ENCODE measurements at regions not wholly inside any gene's neighbourhood (a gene's known extent, or its start where the extent isn't known, plus 50 kb on each side); places are given as distances from the start of the nearest gene placed in this dataset.
"Not testable (repeated sequence)": the region's sequence is repeated elsewhere in the genome, so short reads cannot be mapped to it uniquely, and the experiment has no call there.

DNA sequence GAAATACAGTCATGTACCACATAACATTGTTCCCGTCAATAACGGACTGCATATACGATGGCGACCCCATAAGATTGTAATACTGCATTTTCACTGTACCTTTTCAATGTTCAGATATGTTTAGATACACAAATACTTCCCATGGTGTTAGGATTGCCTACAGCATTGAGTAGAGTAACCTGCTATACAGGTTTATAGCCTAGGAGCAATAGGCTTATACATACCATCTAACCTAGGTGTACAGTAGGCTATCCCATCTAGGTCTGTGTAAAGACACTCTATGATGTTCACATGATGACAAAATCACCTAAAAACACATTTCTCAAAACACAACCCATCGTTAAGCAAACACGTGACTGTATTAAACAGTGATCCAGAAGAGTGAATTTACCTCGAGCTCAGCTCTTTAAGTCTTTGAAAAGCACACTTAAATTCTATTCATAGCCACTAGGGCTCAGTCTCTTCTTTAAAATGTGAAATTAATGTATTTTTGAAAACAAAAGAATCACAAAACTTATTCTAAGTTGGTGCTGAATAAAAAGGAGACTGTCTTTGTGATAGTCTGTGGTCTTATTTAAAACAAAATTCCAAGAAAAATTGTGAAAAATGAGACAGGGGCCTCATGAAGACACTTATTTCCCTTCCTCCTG, 239.1 kb upstream of the ARID2 start:
- ATAC-seq: peak; percentile 73

DNA sequence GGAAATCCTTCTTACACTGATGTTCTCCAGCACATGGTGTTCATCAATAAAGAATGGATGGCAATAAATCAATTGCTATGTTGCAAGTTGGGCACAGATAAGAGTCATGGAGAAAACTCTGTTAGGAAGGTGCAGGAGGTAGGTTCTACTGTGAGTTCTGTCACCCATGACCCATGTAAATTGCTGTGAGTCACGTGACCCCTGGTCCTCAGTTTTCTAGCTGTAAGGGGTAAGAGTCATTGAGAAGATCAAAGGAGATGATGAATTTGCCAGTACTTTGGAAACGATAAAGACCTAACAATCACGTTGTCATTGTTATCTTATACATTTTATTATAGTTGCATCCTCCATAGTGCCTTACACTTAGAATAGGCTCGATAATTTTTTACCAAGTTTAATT, 235.2 kb upstream of the ARID2 start:
- no peak for ATAC-seq

DNA sequence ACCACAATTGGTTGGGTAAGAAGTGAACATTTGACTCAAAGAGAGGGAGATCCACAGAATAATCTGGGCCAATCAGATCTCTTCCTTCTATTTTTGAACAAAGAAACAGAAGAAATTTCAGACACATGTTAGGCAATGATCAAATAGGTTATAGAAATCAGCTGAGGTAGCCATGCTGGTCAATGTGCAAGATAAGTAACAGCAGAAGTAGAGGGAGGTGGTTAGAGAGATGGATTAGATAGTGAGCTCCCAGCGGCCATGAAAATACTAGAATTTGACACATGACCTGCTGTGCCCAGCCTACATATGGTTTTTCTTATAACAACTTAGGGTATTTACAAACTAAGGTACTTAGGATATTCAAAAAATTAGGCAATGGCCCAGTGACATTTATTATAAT, 230.9 kb upstream of the ARID2 start:
- ATAC-seq: no peak

DNA sequence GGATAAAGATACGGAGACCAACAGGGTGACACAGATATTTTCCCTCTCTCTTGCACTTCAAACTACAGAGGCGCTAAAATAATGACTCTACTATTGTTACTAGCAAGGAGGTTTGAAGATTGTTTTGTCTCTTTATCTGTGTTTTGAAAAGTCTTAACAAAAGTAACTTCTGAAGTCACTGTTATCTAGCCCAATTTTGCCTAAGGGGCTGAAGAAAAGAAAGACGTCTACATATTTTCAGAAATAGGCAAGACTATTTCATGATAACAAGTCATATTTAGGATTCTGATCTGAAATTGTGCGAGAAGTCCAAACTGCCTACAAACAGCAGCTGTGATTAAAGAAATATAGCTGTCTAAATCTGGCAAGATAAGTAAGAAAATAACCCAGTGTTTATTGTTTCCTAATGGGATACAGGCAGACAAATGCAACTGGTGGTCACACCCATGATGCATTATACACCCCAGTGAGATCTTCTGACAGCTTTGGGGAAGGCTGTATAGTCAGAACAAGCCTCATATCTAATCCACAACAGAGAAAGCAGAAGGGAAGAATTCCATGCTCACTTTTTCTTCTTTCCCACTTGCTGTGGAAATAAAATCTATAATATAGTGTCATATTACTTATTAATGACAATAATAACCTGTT, 226.9 kb upstream of the ARID2 start:
- ATAC-seq: no peak

DNA sequence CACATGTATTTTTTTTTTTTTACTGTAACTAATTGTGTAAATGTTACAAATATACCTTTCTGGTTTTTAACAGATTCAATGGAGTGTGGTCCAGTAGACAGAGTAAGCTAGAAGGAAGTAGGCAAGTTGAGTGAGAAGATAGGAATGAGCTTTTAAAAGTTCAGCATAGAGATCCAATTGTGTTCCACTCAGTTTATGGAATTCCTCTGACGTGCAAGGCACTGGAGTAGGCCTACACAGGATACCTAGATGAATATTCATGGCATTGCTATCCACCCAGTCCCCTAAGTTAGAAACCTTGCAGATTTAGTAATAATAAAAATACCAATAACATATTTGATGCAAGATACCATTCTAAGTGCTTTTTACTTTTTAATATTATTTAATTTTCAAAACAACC, 225.6 kb upstream of the ARID2 start:
- no peak for ATAC-seq

DNA sequence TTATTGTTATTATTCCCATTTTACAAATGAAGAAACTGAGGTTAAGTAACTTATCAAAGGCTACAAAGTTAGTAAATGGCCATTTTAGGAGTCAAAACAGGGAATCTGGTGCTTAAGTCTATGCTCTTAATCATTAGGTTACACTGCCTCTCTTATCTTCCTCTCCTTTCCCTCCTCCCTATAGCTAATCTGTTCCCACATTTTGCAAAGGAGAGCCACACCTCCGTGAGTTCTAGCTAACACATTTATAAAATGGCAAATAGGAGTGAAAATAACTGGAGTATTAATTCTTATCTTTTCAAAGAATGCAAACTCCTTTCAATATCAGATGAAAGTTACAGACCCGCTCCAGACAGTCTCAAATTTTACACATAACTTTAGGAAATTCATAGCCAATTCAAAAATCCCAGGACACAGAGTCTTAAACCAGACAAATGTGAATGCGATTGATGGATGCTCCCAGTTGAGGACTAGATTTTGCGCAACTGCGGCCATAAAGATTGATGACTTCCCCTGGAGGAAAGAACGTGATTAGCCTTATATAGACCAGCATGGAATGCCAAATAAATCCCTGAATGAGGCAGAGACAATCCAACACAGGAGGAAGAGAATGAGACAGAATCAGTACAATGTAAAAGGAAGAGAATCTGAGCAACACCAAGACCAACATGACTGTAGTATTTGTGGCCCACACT, 225.0 kb upstream of the ARID2 start:
- no peak for ATAC-seq

DNA sequence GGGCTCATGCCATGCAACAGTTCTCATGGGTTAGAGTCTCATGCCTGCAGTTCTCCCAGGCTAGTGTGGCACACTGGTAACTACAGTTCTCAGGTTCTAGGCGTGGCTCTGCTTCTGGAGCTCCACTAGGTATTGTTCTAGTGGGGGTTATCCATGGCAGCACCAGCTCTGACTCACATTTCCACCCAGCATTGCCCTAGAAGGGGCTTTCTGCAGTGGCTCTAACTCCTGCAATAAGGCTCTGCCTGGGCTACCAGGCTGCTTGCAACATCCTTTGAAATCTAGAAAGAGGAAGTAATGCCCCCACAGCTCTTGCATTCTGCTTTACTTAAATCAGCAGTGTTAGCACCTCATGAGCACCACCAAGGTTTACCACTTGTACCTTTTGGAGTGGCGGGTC, 220.3 kb upstream of the ARID2 start:
- ATAC-seq: peak; percentile 70

DNA sequence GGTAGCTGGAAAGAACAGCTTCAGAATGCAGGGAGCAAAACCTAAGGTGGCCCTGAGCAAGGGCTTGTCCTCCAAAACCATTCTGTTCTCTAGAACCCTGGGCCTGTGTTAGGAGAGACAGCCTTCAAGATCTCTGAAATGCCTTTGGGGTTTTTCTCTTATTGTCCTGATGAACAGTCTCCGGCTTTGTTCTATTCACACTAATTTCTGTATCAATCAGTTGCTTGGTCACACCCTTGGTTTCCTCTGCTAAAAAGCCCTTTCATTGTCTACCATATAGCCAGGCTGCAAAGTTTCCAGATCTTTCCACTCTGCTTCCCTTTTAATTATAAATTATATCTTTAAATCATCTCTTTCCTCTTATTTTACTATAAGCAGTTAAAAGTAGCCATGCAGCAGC, 219.9 kb upstream of the ARID2 start:
- ATAC-seq: no peak

DNA sequence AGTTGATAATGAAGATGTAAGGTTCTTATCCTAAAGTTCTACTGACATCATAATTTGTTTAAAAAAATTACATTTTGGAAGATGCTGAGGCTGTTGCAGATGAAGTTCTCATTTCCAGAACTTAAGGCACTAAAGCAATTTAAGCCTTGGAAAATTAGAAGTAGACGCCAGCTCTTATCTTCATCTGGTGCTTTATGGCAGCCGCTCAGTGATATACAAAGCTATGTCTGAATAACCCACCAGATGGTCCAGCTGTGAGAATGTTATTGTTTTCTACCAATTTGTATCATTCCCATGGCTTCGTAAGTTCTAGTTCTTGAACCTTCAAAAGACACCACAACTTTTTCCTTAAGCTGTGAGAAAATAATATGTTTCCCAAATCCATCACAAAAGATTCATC, 212.1 kb upstream of the ARID2 start:
- no peak for ATAC-seq

DNA sequence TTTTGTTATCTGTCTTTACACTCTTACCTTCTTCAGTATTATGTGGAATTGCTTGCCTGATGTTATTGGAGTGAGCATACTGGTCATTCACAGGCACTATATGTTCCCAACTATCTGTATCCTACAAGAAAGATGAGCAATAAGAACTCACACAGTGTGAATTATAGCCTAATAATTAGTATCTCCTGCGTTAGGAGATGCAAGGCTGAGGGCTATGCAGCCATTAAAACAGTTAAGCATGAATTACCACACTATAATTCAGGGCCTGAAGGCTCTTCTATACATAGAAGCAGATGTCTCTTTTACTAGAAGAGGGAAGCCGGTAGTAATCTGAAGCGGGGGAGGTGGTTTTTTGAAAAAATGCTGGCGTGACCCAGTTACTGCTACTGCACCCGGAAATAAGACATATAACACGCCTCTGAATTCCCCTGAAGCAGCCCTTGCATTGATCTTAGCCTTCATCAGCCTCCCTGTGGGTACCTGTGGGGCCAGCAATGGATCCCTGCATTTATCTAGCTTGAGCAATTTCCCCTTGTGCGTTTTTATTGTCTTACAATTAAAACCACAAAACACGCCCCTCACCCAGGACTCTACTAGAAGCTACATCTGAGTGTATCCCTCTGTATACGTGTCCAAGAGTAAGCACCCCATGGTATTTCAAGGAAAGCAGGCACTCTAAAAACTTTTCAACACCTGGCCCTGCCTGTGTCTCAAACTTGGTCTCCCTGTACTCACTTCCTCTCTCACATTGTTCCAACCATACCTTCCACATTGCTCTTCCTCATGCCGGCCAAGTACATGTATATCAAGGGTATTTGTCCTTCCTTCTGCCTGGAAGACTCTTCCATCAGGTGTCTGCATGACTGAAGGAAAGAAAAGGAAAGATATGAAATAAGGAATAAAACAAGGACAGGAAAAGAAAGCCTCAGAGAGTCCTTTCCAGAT, 210.9 kb upstream of the ARID2 start:
- ATAC-seq: peak; percentile 28

DNA sequence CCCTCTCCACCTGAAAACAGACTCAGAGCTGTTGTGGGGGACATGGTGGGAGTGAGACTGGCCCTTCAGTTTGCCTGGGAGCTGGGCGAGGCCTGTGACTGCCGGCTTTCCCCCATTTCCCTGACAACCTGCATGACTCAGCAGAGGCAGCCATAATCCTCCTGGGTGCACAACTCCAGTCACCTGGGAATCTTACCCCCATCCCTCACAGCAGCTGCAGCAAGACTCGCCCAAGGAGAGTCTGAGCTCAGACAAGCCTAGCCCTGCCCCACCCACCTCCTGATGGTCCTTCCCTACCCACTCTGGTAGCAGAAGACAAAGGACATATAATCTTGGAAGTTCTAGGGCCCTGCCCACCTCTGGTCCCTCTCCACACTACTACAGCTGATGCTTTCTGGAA, 207.3 kb upstream of the ARID2 start:
- ATAC-seq: no peak

DNA sequence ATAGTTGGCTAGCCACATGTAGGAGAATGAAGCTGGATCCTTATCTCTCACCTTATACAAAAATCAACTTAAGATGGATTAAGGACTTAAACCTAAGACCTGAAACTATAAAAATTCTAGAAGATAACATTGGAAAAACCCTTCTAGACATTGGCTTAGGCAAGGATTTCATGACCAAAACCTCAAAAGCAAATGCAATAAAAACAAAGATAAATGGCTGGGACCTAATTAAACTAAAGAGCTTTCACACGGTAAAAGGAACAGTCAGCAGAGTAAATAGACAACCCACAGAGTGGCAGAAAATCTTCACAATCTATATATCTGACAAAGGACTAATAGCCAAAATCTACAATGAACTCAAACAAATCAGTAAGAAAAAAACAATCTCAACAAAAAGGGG, 202.7 kb upstream of the ARID2 start:
- ATAC-seq: not testable (repeated sequence)

DNA sequence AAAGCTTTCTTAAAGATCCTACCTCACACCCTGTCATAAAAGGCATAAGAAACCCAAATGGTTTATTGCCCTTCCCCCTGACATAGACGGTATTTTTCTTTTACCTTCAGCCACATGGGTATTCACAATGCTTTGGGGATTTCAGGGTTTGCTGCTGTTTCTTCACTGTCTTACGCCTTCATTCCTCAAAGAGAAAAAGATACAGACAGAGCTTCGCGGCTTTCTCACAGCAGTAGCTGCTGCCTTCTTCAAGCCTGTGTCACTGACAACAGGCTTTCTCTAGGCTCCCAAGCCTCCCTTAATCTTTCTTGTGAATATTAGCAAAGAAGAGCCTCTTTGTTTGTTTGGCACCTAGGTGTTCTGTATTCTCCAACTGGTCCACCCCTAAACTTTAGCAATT, 197.4 kb upstream of the ARID2 start:
- no peak for ATAC-seq

DNA sequence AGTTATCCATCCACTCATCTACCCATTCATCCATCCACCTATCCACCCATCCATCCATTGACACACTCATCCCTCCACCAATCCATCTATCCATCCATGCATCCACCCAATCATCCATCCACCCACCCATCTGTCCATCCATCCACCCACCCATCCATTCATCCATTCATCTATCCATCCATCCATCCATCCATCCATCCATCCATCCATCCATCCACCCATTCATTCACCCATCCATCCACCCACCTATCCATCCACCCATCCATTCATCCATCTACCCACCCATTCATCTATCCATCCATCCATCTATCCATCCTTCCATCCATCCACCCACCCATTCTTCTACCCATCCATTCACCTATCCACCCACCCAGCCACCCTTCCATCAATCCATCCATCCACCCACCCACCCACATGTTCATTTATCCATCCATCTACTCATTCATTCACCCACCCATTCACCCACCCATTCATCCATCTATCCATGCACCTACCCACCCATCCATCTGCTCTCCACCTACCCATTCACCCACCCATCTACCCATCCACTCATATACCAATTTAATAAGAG, 193.8 kb upstream of the ARID2 start:
- ATAC-seq: no peak

DNA sequence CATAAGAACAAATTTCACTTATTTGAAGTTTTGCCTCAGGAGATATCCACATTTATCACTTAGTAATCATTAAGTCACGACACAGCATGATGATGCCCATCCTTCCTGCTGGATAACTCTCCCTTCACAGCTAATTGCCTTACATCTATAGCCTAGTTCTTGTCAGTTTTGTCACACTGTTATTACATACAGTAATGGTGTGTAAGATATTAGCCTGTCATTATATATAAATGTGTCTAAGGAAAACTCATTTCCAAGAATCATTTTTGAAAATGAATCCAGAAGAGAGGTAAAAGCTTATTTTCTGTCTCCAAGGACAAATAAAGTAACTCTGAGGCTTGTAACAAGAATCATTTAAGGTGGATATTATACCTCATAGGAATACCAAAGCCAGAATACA, 193.2 kb upstream of the ARID2 start:
- no peak for ATAC-seq

DNA sequence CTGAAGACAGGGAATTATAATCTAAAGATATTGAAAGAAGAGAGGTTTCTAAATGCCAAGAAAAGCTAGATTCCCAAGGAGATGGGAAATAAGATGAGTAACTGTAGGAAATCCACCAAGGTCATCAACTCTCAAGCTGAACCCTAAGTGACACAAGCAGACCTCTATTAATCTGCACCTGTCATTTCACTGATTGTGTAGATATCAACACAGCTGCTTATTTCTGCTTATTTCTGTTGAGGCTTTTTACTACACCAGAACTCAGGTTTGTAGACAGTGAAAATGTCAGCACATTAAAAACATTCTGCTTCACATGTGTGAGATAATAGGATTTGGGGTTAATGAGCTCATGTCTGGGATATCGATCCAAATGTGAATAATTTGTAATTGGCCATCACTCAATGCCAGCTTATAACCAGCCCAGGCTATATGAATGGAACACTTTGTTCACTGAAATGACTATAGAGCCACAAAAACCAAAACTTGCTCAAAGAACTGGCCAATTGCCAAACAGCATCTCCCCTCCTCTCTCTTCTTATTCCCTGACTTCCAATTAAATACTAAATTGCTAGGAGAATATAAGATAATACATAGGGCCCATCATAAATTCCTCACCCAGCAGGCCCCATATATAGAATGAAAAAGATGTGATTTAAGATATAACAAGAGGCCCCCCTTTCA, 188.7 kb upstream of the ARID2 start:
- no peak for ATAC-seq

DNA sequence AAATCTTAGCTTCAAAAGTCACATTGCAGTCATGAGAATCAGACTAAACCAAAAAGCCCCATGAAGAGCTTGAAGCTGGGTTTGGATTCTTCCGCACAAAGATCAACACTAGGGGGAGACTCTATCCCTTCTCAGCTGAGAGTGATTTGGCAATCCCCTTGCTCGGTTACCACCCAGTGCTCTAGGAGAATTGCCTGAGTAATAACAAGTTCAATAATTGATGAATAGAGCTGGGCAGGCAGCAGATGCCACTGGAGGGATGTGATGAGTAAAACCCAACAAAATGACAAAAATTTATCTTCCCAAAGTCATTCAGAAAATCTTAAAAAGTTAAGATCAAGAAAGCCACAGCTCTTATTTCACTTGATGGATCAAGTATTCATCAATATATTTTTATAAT, 185.6 kb upstream of the ARID2 start:
- peak; percentile 83 for ATAC-seq

DNA sequence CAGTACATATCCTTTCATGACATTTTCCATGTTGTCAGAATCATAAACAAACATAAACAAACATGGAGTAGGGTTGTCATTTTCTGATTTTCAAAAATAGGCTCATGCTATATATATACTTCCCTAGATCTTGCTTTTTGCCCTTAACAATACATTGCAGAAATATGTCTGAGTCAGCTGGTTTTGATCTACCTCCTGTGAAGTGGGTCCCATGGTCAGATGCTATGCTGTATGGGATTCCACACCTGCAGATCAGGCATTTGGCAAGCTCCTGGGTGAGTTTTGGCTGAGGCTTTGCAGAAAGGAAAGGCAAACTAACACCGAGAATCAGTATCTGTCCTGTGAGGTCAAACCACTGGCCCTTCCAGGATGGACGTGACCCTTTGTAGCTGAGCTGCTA, 183.0 kb upstream of the ARID2 start:
- no peak for ATAC-seq

DNA sequence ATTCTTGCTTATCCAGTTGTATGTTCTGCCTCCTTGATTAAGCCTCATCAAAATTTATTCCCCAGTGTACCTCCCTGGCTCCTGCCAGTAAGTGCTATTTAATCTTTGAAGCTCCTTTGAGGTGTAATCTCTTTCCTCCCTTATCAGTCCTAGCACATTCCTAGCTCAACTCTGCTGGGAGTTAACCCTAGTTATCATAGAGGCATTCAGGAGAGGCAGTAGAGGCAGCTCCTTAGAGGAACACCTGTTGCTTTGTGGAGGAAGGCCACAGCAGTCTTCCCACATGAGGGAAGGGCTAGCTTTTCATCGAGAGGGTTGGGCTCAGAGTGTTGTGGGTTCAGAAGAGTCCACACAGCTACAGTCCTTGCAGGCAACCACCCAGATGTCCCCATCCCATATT, 182.4 kb upstream of the ARID2 start:
- no peak for ATAC-seq

DNA sequence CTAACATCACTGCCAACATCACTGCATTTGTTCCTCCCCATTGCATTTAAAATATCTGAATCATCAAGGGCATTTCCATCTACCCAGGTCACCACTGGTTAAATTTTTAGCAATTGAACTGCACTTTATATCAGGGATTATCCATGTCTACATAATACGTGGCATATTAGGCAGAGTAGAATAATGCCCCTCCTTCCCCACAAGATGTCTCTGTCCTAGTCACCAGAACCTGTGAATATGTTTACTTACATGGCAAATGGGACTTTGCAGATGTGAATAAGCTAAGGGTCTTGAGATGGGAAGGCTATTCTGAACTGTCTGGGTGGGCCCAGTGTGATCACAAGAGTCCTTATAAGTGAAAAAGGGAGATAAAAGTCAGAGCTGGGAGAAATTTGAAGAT, 181.7 kb upstream of the ARID2 start:
- ATAC-seq: no peak

DNA sequence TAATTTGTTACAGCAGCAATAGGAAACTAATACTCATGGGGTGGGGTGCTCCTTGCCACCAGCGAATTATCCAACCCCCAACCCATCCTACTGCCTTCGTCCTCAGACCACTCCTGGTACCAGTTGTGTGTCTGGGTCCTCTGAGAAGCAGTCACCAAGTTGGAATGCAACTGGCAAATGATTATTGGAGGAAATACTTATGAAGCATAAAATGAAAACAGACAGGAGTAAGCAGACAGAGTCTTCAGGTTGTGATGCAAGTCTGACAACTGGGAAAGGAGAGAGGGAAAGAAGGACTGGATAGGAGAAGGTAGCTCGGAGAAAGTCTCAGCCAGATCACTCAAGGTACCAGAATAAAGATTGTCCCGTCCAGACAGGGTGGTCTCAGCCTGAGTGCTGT, 181.1 kb upstream of the ARID2 start:
- no peak for ATAC-seq

DNA sequence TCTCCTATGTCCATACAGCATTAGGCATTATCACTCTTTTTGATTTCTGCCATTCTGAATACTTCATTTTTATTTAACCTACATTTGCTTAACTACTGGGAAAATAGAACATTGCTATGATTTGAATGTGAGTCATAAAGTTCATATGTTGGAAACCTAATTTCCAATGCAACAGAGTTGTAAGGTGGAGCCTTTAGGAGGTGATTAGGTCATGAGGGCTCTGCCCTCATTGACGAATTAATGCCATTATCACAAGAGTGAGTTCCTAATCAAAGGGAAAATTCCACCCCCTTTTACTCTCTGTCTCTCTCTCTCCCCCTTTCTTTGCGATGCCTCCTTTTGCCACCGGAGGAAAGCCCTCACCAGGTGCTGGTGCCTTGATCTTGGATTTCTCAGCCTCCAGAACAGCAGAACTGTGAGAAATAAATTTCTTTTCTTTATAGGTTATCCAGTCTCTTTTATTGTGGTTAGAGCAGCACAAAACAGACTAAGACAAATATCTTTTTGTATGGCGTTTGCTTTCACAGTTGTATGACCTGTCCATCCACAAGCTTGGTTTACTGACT, 180.1 kb upstream of the ARID2 start:
- no peak for ATAC-seq
